ENCODE measurements at regions not wholly inside any gene's neighbourhood (a gene's known extent, or its start where the extent isn't known, plus 50 kb on each side); places are given as distances from the start of the nearest gene placed in this dataset.
"Not testable (repeated sequence)": the region's sequence is repeated elsewhere in the genome, so short reads cannot be mapped to it uniquely, and the experiment has no call there.

GRCh38 chr1:29607236-29607635, 370.9 kb downstream of the PTPRU start:
- no peak overlapping the region for H3K27ac ChIP-seq (ENCODE audit: low read depth, low read length)
- no peak for FAIRE-seq
- Mint-ChIP-seq H3K27ac (ENCODE audit: unreplicated experiment) (no peak overlapping the region), H3K9me3 (ENCODE audit: unreplicated experiment) (peaks cover 13% of the 10 kb centered on the region), H3K4me3 (ENCODE audit: unreplicated experiment) (no peak overlapping the region), H3K4me1 (ENCODE audit: low read depth, unreplicated experiment) (no peaks in the 10 kb centered on the region), H3K36me3 (ENCODE audit: low read depth, unreplicated experiment) (no peaks in the 10 kb centered on the region), H3K27me3 (ENCODE audit: low read depth, unreplicated experiment) (peaks cover 8% of the 10 kb centered on the region)
- DNase-seq (ENCODE audit: low read depth), result no peak
- H3K4me1 ChIP-seq (ENCODE audit: insufficient read depth, low read length), result no peaks in the 10 kb centered on the region
- no peaks in the 10 kb centered on the region for H3K27me3 ChIP-seq (ENCODE audit: insufficient read depth, low read length)
- H3K9me3 ChIP-seq (ENCODE audit: insufficient read depth, low read depth, low read length), result no peaks in the 10 kb centered on the region
- H3K4me3 ChIP-seq (ENCODE audit: insufficient read depth, low read depth, low read length), result no peak overlapping the region
- H2AFZ ChIP-seq (ENCODE audit: low read depth, low read length), result no peak overlapping the region
- H4K20me1 ChIP-seq (ENCODE audit: insufficient read depth, low read length), result no peaks in the 10 kb centered on the region
- H3K36me3 ChIP-seq (ENCODE audit: insufficient read depth, low read length), result no peaks in the 10 kb centered on the region
- no peak overlapping the region for H3K9ac ChIP-seq (ENCODE audit: low read length)
- no peak overlapping the region for H3K4me2 ChIP-seq (ENCODE audit: low read length)
- TF ChIP-seq CTCF (IDR thresholded peaks at IDR 0.05; ENCODE audit: insufficient read depth, low read depth, low read length) (no peak), EZH2 (IDR thresholded peaks at IDR 0.05; ENCODE audit: insufficient read depth, low read length) (no peak)
- H3K79me2 ChIP-seq (ENCODE audit: insufficient read depth, low read length), result no peaks in the 10 kb centered on the region

- not testable (repeated sequence) for H3K4me3 ChIP-seq (ENCODE audit: insufficient read depth, low read depth, low read length); H3K4me3 Mint-ChIP-seq (ENCODE audit: unreplicated experiment); FAIRE-seq; H3K4me1 Mint-ChIP-seq (ENCODE audit: low read depth, unreplicated experiment); H3K36me3 Mint-ChIP-seq (ENCODE audit: low read depth, unreplicated experiment); H3K36me3 ChIP-seq (ENCODE audit: insufficient read depth, low read length); H4K20me1 ChIP-seq (ENCODE audit: insufficient read depth, low read length); H3K27ac Mint-ChIP-seq (ENCODE audit: unreplicated experiment); H3K27ac ChIP-seq (ENCODE audit: low read depth, low read length); H3K9ac ChIP-seq (ENCODE audit: low read length); H3K4me1 ChIP-seq (ENCODE audit: insufficient read depth, low read length); H3K4me2 ChIP-seq (ENCODE audit: low read length); H2AFZ ChIP-seq (ENCODE audit: low read depth, low read length); DNase-seq (ENCODE audit: low read depth); H3K9me3 ChIP-seq (ENCODE audit: insufficient read depth, low read depth, low read length); H3K79me2 ChIP-seq (ENCODE audit: insufficient read depth, low read length); H3K27me3 ChIP-seq (ENCODE audit: insufficient read depth, low read length)
- peaks cover 17% of the 10 kb centered on the region for H3K27me3 Mint-ChIP-seq (ENCODE audit: low read depth, unreplicated experiment)
- H3K9me3 Mint-ChIP-seq (ENCODE audit: unreplicated experiment), result peaks cover 11% of the 10 kb centered on the region
These were observed 368.5 kb downstream of the PTPRU start for GRCh38 chr1:29604796-29605195.

GRCh38 chr1:29603622-29604021, 367.3 kb downstream of the PTPRU start:
- Mint-ChIP-seq H3K4me1 (ENCODE audit: low read depth, unreplicated experiment) (no peaks in the 10 kb centered on the region), H3K36me3 (ENCODE audit: low read depth, unreplicated experiment) (no peaks in the 10 kb centered on the region), H3K27me3 (ENCODE audit: low read depth, unreplicated experiment) (peaks cover 17% of the 10 kb centered on the region), H3K4me3 (ENCODE audit: unreplicated experiment) (no peak overlapping the region), H3K9me3 (ENCODE audit: unreplicated experiment) (peaks cover 15% of the 10 kb centered on the region), H3K27ac (ENCODE audit: unreplicated experiment) (no peak overlapping the region)
- H3K27ac ChIP-seq (ENCODE audit: low read depth, low read length), result no peak overlapping the region
- no peaks in the 10 kb centered on the region for H3K4me1 ChIP-seq (ENCODE audit: insufficient read depth, low read length)
- H3K9ac ChIP-seq (ENCODE audit: low read length), result no peak overlapping the region
- H3K79me2 ChIP-seq (ENCODE audit: insufficient read depth, low read length), result no peaks in the 10 kb centered on the region
- no peak overlapping the region for H3K4me3 ChIP-seq (ENCODE audit: insufficient read depth, low read depth, low read length)
- H4K20me1 ChIP-seq (ENCODE audit: insufficient read depth, low read length), result no peaks in the 10 kb centered on the region
- no peaks in the 10 kb centered on the region for H3K9me3 ChIP-seq (ENCODE audit: insufficient read depth, low read depth, low read length)
- TF ChIP-seq EZH2 (IDR thresholded peaks at IDR 0.05; ENCODE audit: insufficient read depth, low read length), result no peak
- no peaks in the 10 kb centered on the region for H3K27me3 ChIP-seq (ENCODE audit: insufficient read depth, low read length)
- no peak overlapping the region for H2AFZ ChIP-seq (ENCODE audit: low read depth, low read length)
- DNase-seq (ENCODE audit: low read depth) (no peak), FAIRE-seq (no peak)
- no peaks in the 10 kb centered on the region for H3K36me3 ChIP-seq (ENCODE audit: insufficient read depth, low read length)
- no peak overlapping the region for H3K4me2 ChIP-seq (ENCODE audit: low read length)

GRCh38 chr1:29602203-29602602, 365.9 kb downstream of the PTPRU start:
- Histone ChIP-seq H3K9ac (ENCODE audit: low read length) (no peak overlapping the region), H4K20me1 (ENCODE audit: insufficient read depth, low read length) (no peaks in the 10 kb centered on the region), H3K4me1 (ENCODE audit: insufficient read depth, low read length) (no peaks in the 10 kb centered on the region), H3K4me2 (ENCODE audit: low read length) (no peak overlapping the region), H3K27me3 (ENCODE audit: insufficient read depth, low read length) (no peaks in the 10 kb centered on the region), H3K4me3 (ENCODE audit: insufficient read depth, low read depth, low read length) (no peak overlapping the region), H3K79me2 (ENCODE audit: insufficient read depth, low read length) (no peaks in the 10 kb centered on the region), H2AFZ (ENCODE audit: low read depth, low read length) (no peak overlapping the region), H3K9me3 (ENCODE audit: insufficient read depth, low read depth, low read length) (no peaks in the 10 kb centered on the region), H3K27ac (ENCODE audit: low read depth, low read length) (no peak overlapping the region), H3K36me3 (ENCODE audit: insufficient read depth, low read length) (no peaks in the 10 kb centered on the region)
- Mint-ChIP-seq H3K9me3 (ENCODE audit: unreplicated experiment) (peaks cover 15% of the 10 kb centered on the region), H3K4me3 (ENCODE audit: unreplicated experiment) (no peak overlapping the region), H3K36me3 (ENCODE audit: low read depth, unreplicated experiment) (no peaks in the 10 kb centered on the region), H3K27me3 (ENCODE audit: low read depth, unreplicated experiment) (peaks cover 25% of the 10 kb centered on the region), H3K27ac (ENCODE audit: unreplicated experiment) (no peak overlapping the region), H3K4me1 (ENCODE audit: low read depth, unreplicated experiment) (no peaks in the 10 kb centered on the region)
- TF ChIP-seq EZH2 (IDR thresholded peaks at IDR 0.05; ENCODE audit: insufficient read depth, low read length), result no peak
- no peak for TF ChIP-seq CTCF (IDR thresholded peaks at IDR 0.05; ENCODE audit: insufficient read depth, low read depth, low read length)
- FAIRE-seq, result no peak
- no peak for DNase-seq (ENCODE audit: low read depth)
